Stimulated activated CD8-positive, alpha-beta memory T cell treated with anti-CD3 and anti-CD28 coated beads, Interleukin-4, amount 100 ng/mL, for 48 hours (primary cell): ENCODE measurements at regions not wholly inside any gene's neighbourhood (a gene's known extent, or its start where the extent isn't known, plus 50 kb on each side); places are given as distances from the start of the nearest gene placed in this dataset.
A peak's percentile ranks its signal among the peaks of the same experiment; 100 is the strongest.

ENCODE experiments used
- DNase-seq: peaks from one replicate; pipeline ENCODE4 v3.0.0-alpha.2; 2020

GRCh38 chr15:98146031-98146820 is 185.7 kb downstream of the ARRDC4 start:
- DNase-seq: no peak

DNA sequence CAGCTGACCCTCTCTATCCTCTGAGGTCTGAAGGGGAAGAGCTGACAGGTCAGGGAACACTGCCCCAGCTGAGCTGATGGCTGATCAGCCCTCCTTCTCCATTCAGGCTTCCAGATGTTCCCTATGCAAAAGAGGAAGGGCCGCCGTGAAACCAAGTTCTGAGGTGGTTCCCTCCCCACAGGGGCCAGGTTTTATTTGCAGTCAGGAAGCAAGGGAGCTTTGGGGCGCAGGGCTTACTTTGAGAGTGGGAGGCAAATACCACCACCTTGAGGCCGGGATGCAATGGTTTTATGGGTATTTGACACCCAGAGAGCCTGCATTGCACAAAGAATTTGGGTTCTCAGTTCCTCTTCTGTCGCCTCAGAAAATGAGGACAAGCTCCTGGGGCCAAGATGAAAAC is 186.9 kb downstream of the ARRDC4 start:
- DNase-seq: no peak

DNA sequence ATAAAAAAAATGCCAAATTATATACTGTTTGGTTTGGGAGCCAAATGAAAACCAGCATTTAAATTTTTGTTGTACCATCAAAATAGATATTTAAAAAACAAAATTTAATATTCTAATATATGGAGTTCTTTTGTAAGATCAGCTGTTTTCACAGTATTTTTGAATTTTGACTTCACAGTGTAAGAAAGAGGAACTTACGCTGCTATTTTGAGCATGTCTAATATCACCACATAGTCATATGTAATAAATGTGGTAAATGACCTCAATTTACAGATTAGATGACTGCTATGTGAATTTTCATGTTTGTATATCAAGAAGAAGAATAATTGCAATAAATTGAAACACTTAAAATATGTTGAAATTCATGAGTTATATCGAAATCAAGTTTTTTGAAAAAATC is 189.6 kb downstream of the ARRDC4 start:
- DNase-seq: no peak

DNA sequence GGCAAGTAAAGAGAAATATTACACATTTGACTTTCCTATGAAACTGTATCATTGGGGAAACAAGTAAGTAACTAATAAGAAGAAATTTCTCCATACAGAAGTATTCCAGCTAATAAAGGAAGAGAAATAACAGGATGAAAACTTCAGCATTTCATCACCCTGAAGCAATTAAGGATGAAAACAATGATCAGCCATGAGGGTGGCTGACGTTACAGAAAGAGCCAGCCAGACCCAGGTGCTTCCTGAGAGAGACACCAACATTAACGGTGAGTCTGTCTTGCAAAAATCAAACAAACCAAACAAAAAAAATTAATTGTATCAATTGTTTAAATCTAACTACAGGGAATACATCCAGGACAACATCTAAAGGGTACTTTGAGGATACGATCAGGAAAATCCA is 190.0 kb downstream of the ARRDC4 start:
- DNase-seq: no peak

DNA sequence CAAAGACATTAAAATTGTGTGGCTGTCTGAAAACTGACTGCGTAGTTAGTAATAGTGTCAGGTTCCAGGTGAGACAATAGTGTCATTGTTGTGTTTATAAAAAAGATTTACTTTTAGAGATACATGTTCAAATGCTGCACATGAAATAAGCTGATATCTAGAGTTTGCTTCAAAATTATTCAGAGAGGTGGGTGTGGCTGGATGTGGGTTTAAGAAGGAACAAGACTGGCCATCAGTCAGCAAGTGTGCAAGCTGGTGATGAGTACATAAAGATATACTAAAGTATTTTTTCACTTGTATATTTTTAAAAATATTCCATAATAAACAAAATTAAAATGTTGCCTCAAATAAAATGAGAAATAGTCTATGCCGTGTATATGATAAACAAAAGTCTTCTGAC is 190.6 kb downstream of the ARRDC4 start:
- no peak for DNase-seq

DNA sequence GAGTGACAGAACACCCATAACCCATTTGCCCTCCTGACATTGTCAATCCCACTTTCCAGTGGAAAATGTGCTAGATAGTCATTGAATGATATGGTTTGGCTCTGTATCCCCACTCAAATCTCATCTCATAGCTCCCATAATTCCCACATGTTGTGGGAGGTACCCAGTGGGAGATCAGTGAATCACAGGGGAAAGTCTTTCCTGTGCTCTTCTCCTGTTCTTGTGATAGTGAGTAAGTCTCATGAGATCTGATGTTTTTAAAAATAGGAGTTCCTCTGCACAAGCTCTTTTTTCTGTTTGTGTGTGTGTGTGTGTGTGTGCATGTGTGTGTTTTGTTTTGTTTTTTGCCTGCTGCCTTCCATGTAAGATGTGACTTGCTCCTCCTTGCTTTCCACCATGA is 191.7 kb downstream of the ARRDC4 start:
- DNase-seq: no peak

GRCh38 chr15:98154863-98155262 is 194.4 kb downstream of the ARRDC4 start:
- no peak for DNase-seq

GRCh38 chr15:98155356-98155755 is 194.9 kb downstream of the ARRDC4 start:
- DNase-seq: no peak

DNA sequence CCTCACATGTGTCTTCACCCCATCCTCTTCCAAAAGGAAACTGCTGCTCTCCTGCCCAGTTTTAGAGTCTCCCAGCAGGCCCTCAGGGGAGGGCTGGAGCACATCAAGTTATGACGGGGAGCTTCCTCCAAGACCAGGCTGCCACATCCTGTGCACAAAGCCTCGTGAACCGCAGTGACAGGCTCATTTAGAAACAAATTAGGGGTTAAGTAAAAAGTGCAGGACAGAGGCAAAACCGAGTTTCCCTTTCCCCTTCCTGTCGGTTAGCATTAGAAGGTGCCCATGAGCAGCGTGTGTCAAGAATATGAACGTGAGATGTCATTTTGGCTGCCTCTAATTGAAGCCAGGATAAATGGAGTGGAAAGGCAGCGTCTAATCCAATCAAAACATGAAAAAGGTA is 199.7 kb downstream of the ARRDC4 start:
- DNase-seq: peak; percentile 47

DNA sequence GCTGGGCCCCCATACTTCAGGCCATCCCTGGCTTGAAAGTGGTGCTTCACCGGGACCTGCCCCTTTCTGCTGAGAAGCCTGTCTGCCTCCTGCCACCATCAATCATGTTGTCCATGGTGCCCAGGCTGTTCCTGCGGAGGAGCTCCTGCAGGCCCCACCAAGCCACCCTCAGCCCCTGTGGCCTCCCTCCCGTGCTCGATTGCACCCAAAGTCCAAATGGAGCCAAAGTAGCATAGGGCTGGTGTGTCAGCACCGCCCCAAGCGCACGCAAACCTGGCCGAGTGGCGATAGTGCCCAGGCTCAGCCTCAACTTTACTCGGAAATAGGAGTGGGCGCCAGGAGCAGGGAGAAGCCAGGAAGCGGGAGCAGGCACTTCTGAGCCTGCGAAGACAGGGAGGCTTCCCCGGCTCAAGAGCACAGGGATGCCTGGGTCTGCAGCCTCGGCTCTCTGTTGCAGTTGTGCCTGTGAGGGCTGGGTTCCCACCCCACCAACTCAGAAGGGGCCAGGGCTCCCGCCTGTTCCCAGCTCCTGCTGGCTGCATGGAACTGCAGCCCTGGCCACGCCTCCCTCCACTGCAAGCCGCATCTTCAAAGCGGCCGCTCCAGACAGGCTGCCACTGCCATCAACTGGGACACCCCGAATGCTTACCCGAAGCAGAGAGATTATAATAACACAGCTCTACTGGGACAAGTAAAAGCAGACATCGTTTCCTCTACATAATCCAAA is 203.0 kb downstream of the ARRDC4 start:
- no peak for DNase-seq

- DNase-seq: no peak
These were observed 204.1 kb downstream of the ARRDC4 start for GRCh38 chr15:98164571-98164970.

- no peak for DNase-seq
These were observed 204.5 kb downstream of the ARRDC4 start for GRCh38 chr15:98164986-98165385.

DNA sequence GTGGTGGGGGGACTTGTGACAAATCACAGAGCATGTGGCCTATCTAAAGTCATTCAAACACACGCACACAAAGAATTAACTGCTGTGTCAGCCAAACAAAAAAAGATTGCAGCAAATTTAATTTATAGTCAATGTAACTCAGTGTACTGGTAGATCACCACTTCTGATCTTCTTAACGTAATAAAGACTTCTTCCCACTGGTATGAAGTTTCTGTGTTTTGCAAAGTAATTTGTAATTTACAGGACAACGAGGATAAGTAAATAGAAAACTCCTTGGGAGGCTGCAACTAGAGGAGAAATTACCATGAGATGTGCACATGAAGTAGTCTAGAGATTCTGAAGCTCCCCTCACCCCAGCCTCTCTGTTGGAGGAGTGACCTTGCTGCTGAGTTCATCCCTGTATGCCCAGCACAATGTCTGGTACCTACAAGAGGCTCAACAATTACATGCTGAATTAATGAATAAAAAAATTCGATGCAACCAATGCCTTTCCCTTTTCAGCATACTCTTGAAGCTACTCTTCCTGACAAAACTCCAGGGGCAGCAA is 207.3 kb downstream of the ARRDC4 start:
- no peak for DNase-seq

DNA sequence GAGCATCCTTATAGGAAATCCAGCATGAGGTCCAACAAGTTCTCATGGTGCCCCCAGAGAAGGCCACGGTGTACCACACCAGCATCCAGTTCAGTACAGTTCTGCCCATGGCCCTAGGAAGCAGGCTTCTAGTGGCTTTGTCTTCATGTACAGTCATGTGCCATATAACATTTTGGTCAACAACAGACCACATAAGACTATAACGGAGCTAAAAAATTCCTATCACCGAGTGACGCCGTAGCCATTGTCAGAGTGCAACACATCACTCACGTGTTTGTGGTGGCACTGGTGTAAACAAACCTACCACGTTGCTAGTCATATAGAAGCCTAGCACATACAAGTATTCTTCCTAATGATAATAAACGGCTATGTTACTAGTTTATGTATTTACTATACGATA is 209.0 kb downstream of the ARRDC4 start:
- no peak for DNase-seq

GRCh38 chr15:98174286-98174685 is 213.8 kb downstream of the ARRDC4 start:
- no peak for DNase-seq

DNA sequence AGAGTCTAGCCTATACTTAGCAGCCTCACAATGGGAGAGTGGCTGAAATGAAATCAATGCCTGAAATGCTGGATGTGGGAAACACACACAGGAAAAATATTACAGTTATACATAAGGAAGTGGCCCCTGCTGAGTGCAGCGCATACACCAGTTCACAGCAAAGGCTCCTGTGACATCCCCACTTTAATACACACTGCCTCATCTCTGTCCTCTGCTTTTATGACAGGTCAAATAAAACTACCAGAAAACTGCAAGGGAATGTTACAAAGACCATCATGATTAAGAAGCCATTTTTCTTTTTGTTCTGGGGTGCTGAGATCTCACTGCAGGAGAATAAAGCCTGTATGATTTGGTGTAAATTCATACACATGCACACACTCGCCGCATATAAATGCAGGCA is 214.3 kb downstream of the ARRDC4 start:
- no peak for DNase-seq

DNA sequence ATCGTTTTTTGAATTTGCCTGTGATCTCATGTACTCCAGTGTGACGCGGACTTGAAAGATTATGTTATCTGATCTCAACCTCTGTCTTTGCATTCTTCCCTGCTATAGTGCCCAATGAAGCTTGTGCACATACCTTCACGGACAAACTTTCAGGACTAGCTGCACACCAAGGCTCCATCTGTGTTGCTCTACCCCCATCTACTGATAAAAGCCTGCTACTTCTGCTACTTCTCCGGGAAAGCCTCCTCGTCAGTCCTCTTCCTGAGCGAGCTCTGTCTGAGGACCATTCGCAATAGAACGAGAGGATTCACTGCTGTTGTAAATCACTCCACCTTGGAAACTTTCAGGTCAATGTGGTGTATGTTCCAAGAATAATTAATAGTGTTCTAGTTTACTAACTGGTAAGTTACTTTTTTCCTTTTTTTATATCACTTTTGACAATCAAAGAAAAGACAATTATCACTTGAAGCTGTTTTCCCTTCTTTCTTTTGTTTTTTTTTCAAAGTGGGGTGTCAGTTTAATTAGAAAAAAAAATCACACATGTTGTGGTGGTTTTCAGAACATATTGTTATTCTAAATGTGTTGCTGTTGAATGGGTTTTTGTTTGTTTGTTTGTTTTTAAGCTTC is 217.6 kb downstream of the ARRDC4 start:
- DNase-seq: peak; percentile 31

GRCh38 chr15:98178861-98179260 is 218.4 kb downstream of the ARRDC4 start:
- DNase-seq: no peak

- DNase-seq: no peak
These were observed 227.0 kb downstream of the ARRDC4 start for GRCh38 chr15:98187549-98187948.

GRCh38 chr15:98190914-98191313 is 230.4 kb downstream of the ARRDC4 start:
- no peak for DNase-seq

- DNase-seq: no peak
These were observed 235.3 kb downstream of the ARRDC4 start for GRCh38 chr15:98195796-98196195.

GRCh38 chr15:98196371-98196770 is 235.9 kb downstream of the ARRDC4 start:
- no peak for DNase-seq

GRCh38 chr15:98202256-98202655 is 241.8 kb downstream of the ARRDC4 start:
- no peak for DNase-seq
